ENCODE measurements at regions not wholly inside any gene's neighbourhood (a gene's known extent, or its start where the extent isn't known, plus 50 kb on each side); places are given as distances from the start of the nearest gene placed in this dataset.

DNA sequence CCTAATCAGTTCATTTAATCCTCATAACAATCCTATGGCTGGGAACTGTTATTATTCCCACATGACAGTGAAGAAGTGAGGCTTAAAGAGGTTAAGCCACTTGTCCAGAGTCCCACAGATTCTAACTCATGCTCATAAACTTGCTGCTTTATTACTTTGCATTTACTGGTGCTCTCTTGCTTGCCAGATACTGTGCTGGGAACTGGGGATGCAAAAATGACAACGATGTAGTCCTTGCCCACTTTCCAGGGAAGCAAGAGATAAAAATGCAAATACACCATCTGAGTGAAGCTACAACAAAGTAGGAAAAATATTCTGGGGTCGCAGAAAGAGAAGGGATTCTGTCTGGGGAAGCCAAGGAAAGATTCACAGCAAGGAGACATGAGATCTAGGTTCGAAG, 335.0 kb downstream of the VPS13C start:
- DNase-seq (ENCODE audit: extremely low read depth, low read depth), result no peak
- TF ChIP-seq, protein P1, sequence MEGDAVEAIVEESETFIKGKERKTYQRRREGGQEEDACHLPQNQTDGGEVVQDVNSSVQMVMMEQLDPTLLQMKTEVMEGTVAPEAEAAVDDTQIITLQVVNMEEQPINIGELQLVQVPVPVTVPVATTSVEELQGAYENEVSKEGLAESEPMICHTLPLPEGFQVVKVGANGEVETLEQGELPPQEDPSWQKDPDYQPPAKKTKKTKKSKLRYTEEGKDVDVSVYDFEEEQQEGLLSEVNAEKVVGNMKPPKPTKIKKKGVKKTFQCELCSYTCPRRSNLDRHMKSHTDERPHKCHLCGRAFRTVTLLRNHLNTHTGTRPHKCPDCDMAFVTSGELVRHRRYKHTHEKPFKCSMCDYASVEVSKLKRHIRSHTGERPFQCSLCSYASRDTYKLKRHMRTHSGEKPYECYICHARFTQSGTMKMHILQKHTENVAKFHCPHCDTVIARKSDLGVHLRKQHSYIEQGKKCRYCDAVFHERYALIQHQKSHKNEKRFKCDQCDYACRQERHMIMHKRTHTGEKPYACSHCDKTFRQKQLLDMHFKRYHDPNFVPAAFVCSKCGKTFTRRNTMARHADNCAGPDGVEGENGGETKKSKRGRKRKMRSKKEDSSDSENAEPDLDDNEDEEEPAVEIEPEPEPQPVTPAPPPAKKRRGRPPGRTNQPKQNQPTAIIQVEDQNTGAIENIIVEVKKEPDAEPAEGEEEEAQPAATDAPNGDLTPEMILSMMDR (IDR thresholded peaks at IDR 0.05; ENCODE audit: low read depth, low read length, missing control alignments), result no peak
- H3K4me3 ChIP-seq (replicated peaks; ENCODE audit: low read depth, low read length), result no peak overlapping the region

DNA sequence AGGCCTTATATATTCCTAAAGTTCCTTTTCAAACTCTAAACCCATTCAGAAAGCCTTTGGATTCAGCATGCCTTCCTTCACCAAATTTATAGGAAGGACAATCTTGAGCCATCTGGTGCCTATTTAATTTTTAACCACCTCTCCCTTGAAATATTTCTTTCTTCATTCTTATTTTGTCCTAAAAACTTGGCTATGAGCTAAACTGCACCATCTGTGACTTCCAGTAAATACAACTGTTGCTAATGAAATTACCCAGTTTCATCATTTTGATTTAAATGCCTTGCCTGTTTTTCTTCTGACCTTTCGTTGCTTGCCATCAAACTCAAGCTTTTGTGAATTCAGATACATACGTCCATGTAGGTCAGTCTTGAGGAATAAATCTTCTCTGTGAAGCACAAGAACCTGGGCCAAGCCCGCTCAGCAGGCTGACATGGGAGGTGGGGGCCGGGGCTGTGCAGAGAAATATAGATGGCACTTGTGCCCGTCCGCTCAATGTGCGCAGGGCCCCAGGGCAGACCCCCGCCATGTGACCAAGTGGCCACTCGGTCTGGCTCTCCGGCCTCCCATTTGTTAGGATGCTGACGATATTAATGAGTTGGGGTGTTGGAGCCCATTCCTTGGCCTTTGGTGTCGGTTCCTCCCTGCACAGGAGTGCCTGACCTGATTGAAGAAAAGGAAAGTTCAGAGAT, 335.9 kb downstream of the VPS13C start:
- H3K4me3 ChIP-seq (replicated peaks; ENCODE audit: low read depth, low read length), result no peak overlapping the region
- TF ChIP-seq, protein P1 (IDR thresholded peaks at IDR 0.05; ENCODE audit: low read depth, low read length, missing control alignments), result no peak
- DNase-seq (ENCODE audit: extremely low read depth, low read depth), result no peak

DNA sequence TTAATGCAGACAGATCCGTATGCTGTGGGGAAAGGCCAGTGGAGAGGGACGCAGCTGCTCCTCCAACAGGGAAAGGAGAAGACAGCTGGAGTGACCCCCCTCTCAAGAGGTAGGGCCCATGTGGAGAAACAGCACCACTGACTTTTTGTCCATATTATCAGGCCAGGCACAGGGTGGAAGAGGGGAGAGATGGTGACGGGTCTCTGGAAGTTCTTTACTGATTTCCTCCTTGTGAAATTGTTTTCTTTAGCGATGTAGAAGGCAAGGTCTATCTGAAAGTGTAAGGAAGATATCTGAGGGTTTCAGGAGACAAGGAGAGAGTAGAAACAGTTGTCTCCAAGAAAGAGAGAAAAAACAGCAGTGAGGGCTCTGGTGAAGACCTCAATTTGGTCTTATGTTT, 338.8 kb downstream of the VPS13C start:
- TF ChIP-seq, protein P1 (IDR thresholded peaks at IDR 0.05; ENCODE audit: low read depth, low read length, missing control alignments), result no peak
- no peak for DNase-seq (ENCODE audit: extremely low read depth, low read depth)
- H3K4me3 ChIP-seq (replicated peaks; ENCODE audit: low read depth, low read length), result no peak overlapping the region

DNA sequence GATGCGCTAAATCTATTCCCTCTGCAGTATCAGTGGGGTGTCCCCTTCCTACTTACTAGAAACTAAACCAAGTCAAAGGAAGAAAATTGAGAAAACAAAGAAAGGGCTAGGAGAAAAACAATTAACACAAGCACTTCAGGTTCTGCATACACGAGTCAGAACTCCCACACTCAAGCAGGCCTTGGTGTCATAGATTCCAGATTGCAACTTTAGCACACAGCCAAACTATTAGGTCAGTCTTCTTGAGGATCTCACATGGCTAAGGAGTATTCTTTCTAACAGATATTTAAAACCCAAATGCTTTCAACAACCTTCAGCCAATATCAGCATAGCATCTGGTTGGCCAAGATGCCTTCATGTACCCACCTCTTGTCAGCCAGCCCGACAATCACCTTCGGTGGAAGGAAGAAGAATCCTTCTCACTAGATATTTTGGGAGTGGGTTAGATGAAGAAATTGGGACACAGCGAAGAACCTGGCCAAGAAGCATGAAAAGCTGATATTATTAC, 340.0 kb downstream of the VPS13C start:
- no peak overlapping the region for H3K4me3 ChIP-seq (replicated peaks; ENCODE audit: low read depth, low read length)
- TF ChIP-seq, protein P1 (IDR thresholded peaks at IDR 0.05; ENCODE audit: low read depth, low read length, missing control alignments), result no peak
- no peak for DNase-seq (ENCODE audit: extremely low read depth, low read depth)

DNA sequence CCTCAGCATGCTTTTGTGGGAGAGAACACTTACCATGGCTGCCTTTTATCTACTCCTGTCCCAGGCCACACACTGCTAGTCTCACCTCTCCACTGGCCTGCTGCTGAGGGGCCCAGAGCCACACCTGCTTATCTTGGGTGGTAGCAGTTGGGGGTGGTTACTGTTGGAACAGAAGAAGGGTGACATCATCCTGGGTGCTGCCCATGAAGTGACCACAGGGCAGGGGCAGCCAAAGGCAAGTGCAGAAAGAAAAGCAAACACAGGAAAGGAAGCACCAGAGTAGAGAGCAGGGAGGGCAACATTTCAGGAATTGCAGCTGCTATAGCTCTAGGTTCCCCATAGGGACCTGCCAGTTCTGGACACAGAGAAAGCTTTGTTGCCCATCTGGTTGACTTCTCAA, 345.2 kb downstream of the VPS13C start:
- no peak overlapping the region for H3K4me3 ChIP-seq (replicated peaks; ENCODE audit: low read depth, low read length)
- TF ChIP-seq, protein P1 (IDR thresholded peaks at IDR 0.05; ENCODE audit: low read depth, low read length, missing control alignments), result no peak
- no peak for DNase-seq (ENCODE audit: extremely low read depth, low read depth)

DNA sequence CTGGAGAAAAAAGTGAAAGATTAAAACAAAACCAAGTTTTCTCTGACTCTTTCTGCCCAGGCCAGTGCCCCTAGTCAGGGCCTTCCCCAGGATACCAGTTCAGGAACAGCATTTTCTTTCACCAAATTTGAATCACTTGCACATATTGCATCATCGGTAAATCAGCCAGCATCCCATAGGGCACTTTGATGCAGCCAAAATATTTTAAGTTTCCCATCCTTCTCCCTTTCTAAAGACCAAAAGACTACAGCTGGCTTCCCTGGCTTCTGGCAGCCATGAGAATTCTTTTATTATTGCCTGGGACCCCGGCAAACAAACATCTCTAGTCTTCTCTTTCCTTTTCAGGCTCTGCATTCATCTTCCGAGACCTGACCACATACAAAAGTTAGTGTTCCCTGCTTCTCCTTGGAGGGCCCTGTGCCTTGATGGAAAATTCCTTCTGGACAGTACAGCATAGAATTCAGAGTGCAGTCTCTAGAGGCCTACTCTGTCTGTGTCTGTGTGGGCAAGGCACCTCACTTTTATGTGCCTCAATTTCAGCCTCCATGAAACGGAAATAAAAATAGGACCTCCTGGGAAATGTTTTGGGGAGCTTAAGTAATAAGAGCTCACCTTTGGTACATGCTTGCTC, 348.0 kb downstream of the VPS13C start:
- DNase-seq (ENCODE audit: extremely low read depth, low read depth), result no peak
- H3K4me3 ChIP-seq (replicated peaks; ENCODE audit: low read depth, low read length), result no peak overlapping the region
- TF ChIP-seq, protein P1 (IDR thresholded peaks at IDR 0.05; ENCODE audit: low read depth, low read length, missing control alignments), result no peak

Measured in HFF-Myc (cell line).